Suprapubic skin (tissue), 4 donors: ENCODE measurements at regions not wholly inside any gene's neighbourhood (a gene's known extent, or its start where the extent isn't known, plus 50 kb on each side); places are given as distances from the start of the nearest gene placed in this dataset.

Experiments used
- POLR2A ChIP-seq, 2 donors: fragments of 450-650 bp; IDR thresholded peaks; one replicate each; pipeline ENCODE4 v1.6.1; 2017; ENCODE audit warnings: antibody characterized with exemption in 2 of 2, mild to moderate bottlenecking in 2 of 2, moderate library complexity in 2 of 2
- POLR2AphosphoS5 ChIP-seq, 3 donors: sonication (generic); formaldehyde crosslinking; IDR thresholded peaks; one replicate each; pipeline ENCODE4 v1.6.1; 2017; ENCODE audit warnings: antibody characterized with exemption in 3 of 3

GRCh38 chr6:2449572-2449940 is 204.2 kb upstream of the GMDS start:
- TF ChIP-seq POLR2AphosphoS5 (IDR thresholded peaks at IDR 0.05) (no peak), POLR2A (IDR thresholded peaks at IDR 0.05) (no peak)
